Uterus (tissue), 2 donors: ENCODE measurements at regions not wholly inside any gene's neighbourhood (a gene's known extent, or its start where the extent isn't known, plus 50 kb on each side); places are given as distances from the start of the nearest gene placed in this dataset.

Source experiments
- CTCF ChIP-seq, 4 experiments: fragments of 200-600 bp in 2 of 4; fragments of 450-650 bp in 2 of 4; sonication (generic) in 2 of 4; IDR thresholded peaks; one replicate each; pipeline ENCODE4 v1.5.1; 2016 to 2019; ENCODE audit warnings: antibody characterized with exemption in 4 of 4, mild to moderate bottlenecking in 2 of 4, moderate library complexity in 1 of 4
- POLR2A ChIP-seq, 2 donors: fragments of 450-650 bp; IDR thresholded peaks; one replicate each; pipeline ENCODE4 v1.6.1; 2016; ENCODE audit warnings: antibody characterized with exemption in 2 of 2, mild to moderate bottlenecking in 1 of 2, moderate library complexity in 1 of 2

- TF ChIP-seq CTCF (IDR thresholded peaks at IDR 0.05) (no peak), POLR2A (IDR thresholded peaks at IDR 0.05) (no peak)
Measured at GRCh38 chr18:46311491-46311890, 207.3 kb downstream of the HAUS1 start.
